Esophagus squamous epithelium (tissue), 5 donors: ENCODE measurements at regions not wholly inside any gene's neighbourhood (a gene's known extent, or its start where the extent isn't known, plus 50 kb on each side); places are given as distances from the start of the nearest gene placed in this dataset.

Experiments
- DNase-seq: peaks from one replicate; lab custom pipeline; 2025; lab: John Stamatoyannopoulos, UW
- H3K27ac ChIP-seq, 4 donors: fragments of 200-600 bp; sonication (generic); one replicate each; pipeline ENCODE4 v1.5.1; 2016 to 2019; ENCODE audit warnings: mild to moderate bottlenecking in 1 of 4
- H3K27me3 ChIP-seq, 4 donors: fragments of 200-600 bp; sonication (generic); 1 replicate in 3 of 4; 2 replicates in 1 of 4; pipeline versions ENCODE4 v1.5.1 to v1.6.0; 2017 to 2021; ENCODE audit warnings: antibody characterized with exemption in 1 of 4
- H3K36me3 ChIP-seq, 3 donors: fragments of 200-600 bp; sonication (generic); one replicate each; pipeline ENCODE4 v1.5.1; 2016 to 2019
- H3K4me1 ChIP-seq, 3 donors: fragments of 200-600 bp; sonication (generic); one replicate each; pipeline ENCODE4 v1.5.1; 2017 to 2019
- H3K4me3 ChIP-seq, 4 donors: fragments of 200-600 bp; sonication (generic); 1 replicate in 3 of 4; 2 replicates in 1 of 4; pipeline ENCODE4 v1.5.1; 2016 to 2019; ENCODE audit warnings: mild to moderate bottlenecking in 2 of 4, moderate library complexity in 1 of 4
- H3K9me3 ChIP-seq, 3 donors: fragments of 200-600 bp; sonication (generic); one replicate each; pipeline ENCODE4 v1.5.1; 2016 to 2019
- POLR2A ChIP-seq, 4 donors: fragments of 450-650 bp; IDR thresholded peaks; one replicate each; pipeline ENCODE4 v1.6.1; 2017; ENCODE audit warnings: antibody characterized with exemption in 4 of 4, mild to moderate bottlenecking in 4 of 4, moderate library complexity in 3 of 4
- WGBS, 2 donors: methylation state at CpG; one replicate each; pipeline ENCODE4 v1.1.5; 2018; 5-methylcytosine and 5-hydroxymethylcytosine counted together
- intact Hi-C: fragments of 100-400 bp; cut with DNase I; formaldehyde crosslinking; loops from one replicate; pipeline ENCODE4 v1.15.0; 2022
- TF ChIP-seq, protein P1 (sequence below), 6 experiments: fragments of 450-650 bp in 4 of 6; fragments of 200-600 bp in 2 of 6; sonication (generic) in 2 of 6; IDR thresholded peaks; one replicate each; pipeline ENCODE4 v1.5.1; 2016 to 2019; ENCODE audit warnings: antibody characterized with exemption in 6 of 6, mild to moderate bottlenecking in 4 of 6, moderate library complexity in 4 of 6
- donor health status: DM: yes; HTN: yes; CAD: no.

- no peak for DNase-seq
- H3K27ac ChIP-seq: no peak overlapping the region
- H3K36me3 ChIP-seq: no peaks in the 10 kb centered on the region
- intact Hi-C loops: no loop called here
- WGBS, 2 donors: 34 to 43% methylated on average over 2 to 3 of the region's 4 CpGs
- no peaks in the 10 kb centered on the region for H3K9me3 ChIP-seq
- H3K4me1 ChIP-seq: no peaks in the 10 kb centered on the region
- TF ChIP-seq, protein P1, sequence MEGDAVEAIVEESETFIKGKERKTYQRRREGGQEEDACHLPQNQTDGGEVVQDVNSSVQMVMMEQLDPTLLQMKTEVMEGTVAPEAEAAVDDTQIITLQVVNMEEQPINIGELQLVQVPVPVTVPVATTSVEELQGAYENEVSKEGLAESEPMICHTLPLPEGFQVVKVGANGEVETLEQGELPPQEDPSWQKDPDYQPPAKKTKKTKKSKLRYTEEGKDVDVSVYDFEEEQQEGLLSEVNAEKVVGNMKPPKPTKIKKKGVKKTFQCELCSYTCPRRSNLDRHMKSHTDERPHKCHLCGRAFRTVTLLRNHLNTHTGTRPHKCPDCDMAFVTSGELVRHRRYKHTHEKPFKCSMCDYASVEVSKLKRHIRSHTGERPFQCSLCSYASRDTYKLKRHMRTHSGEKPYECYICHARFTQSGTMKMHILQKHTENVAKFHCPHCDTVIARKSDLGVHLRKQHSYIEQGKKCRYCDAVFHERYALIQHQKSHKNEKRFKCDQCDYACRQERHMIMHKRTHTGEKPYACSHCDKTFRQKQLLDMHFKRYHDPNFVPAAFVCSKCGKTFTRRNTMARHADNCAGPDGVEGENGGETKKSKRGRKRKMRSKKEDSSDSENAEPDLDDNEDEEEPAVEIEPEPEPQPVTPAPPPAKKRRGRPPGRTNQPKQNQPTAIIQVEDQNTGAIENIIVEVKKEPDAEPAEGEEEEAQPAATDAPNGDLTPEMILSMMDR (IDR thresholded peaks at IDR 0.05): no peak
- no peak for TF ChIP-seq POLR2A (IDR thresholded peaks at IDR 0.05)
- no peaks in the 10 kb centered on the region for H3K27me3 ChIP-seq
- H3K4me3 ChIP-seq: no peak overlapping the region
These were observed 483.5 kb downstream of the ARAP2 start for GRCh38 chr4:35760807-35761206.

GRCh38 chr4:35771571-35771970, 472.7 kb downstream of the ARAP2 start:
- H3K9me3 ChIP-seq: no peaks in the 10 kb centered on the region
- 55 to 57% methylated on average over 2 of the region's 2 CpGs for WGBS, 2 donors
- H3K36me3 ChIP-seq: no peaks in the 10 kb centered on the region
- intact Hi-C loops: no loop called here
- no peak overlapping the region for H3K4me3 ChIP-seq
- no peak for DNase-seq
- TF ChIP-seq POLR2A (IDR thresholded peaks at IDR 0.05): no peak
- TF ChIP-seq, protein P1 (IDR thresholded peaks at IDR 0.05): no peak
- no peak overlapping the region for H3K27ac ChIP-seq
- no peaks in the 10 kb centered on the region for H3K27me3 ChIP-seq
- no peaks in the 10 kb centered on the region for H3K4me1 ChIP-seq

- TF ChIP-seq, protein P1 (IDR thresholded peaks at IDR 0.05): no peak
- TF ChIP-seq POLR2A (IDR thresholded peaks at IDR 0.05): no peak
- intact Hi-C loops: no loop called here
- Histone ChIP-seq H3K9me3 (no peaks in the 10 kb centered on the region), H3K27ac (no peak overlapping the region), H3K27me3 (no peaks in the 10 kb centered on the region), H3K36me3 (no peaks in the 10 kb centered on the region), H3K4me1 (no peaks in the 10 kb centered on the region), H3K4me3 (no peak overlapping the region)
- DNase-seq: no peak
- 72 to 80% methylated on average over 2 of the region's 2 CpGs for WGBS, 2 donors
These were observed 472.0 kb downstream of the ARAP2 start for GRCh38 chr4:35772291-35772690.

DNA sequence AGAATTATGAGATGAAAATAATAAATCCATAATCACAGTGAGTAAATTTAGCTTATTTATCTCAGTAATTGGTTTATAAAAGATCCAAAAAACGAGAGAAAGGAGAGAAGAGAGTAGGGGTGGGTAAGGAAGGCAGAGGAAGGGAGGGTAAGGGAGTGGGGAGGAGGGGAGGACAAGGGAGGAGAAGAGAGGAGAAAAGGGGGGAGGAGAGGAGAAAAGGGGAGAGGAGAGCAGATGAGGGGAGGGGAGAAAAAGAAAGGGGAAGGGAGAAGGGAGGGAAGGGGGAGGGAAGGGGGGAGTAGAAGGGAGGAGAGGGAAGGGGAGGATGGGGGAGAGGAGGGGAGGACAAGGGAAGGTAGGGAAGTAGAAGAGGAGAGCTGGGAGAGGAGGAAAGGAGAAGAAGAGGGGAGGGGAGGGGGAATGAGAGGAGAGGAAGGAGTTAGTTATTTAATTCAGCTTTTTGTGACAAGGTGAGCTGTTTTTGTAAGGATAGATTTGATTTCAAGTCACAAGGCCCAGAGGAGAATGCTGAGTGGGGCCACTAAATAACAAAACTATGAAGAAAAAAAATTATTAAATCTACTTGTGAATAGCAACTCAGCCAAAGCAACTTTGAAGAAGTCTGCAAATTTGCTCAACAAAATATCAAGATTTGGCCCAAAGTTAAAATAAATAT, 454.3 kb downstream of the ARAP2 start:
- no peak for TF ChIP-seq POLR2A (IDR thresholded peaks at IDR 0.05)
- TF ChIP-seq, protein P1 (IDR thresholded peaks at IDR 0.05): no peak
- Histone ChIP-seq H3K36me3 (no peaks in the 10 kb centered on the region), H3K9me3 (no peaks in the 10 kb centered on the region), H3K4me3 (no peak overlapping the region), H3K4me1 (no peaks in the 10 kb centered on the region), H3K27me3 (no peaks in the 10 kb centered on the region), H3K27ac (no peak overlapping the region)
- no peak for DNase-seq
- intact Hi-C loops: no loop called here
- 6 to 21% methylated on average over 1 of the region's 1 CpG for WGBS, 2 donors

DNA sequence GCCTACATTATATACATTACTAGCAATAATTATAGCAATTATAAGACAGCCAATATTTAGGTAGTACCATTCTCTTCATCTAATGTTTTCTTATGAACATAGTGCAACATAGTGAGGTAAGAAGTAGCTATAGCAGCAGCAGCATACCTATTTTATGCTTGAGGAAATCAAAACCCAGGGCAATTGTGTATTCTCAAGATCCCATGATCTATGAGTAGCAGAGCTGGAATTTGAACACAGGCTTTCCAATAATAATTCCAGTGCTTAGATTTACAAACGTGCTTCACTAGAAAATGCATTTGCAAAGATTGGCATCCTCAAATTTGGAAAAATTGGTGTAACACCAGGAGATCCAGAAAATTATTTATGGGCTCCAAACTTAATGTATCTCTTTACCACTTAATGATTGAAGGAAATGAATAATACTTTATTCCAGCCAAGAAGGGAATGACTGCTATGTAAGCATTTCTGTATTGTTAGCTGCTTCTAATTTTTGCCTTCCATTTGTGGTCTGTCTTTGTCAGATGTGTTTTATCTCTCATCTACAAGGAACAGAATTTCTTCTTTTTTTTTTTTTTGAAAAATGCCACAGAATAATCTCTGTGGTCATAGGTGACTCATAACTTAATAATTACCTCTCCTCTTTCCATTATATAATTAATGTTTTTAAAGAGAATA, 451.1 kb downstream of the ARAP2 start:
- Histone ChIP-seq H3K4me3 (no peak overlapping the region), H3K27ac (no peak overlapping the region), H3K27me3 (no peaks in the 10 kb centered on the region), H3K9me3 (no peaks in the 10 kb centered on the region), H3K36me3 (no peaks in the 10 kb centered on the region), H3K4me1 (no peaks in the 10 kb centered on the region)
- WGBS, 2 donors: 55 to 61% methylated on average over 1 of the region's 1 CpG
- no peak for DNase-seq
- TF ChIP-seq, protein P1 (IDR thresholded peaks at IDR 0.05): no peak
- no peak for TF ChIP-seq POLR2A (IDR thresholded peaks at IDR 0.05)
- intact Hi-C loops: no loop called here
